H9 (cell line): ENCODE measurements at regions not wholly inside any gene's neighbourhood (a gene's known extent, or its start where the extent isn't known, plus 50 kb on each side); places are given as distances from the start of the nearest gene placed in this dataset.

Experiments used
- DNase-seq: peaks from one replicate; pipeline ENCODE4 v3.0.0-alpha.2; 2017
- H2AFZ ChIP-seq: one replicate; pipeline ENCODE4 v1.6.1; 2013; ENCODE audit warnings: mild to moderate bottlenecking, low read length, control low read depth, moderate library complexity
- H2AK5ac ChIP-seq: 2 replicates; pipeline ENCODE4 v1.6.1; 2013; ENCODE audit warnings: low read length, control low read depth, mixed read lengths; ENCODE audit not compliant: insufficient read length
- H2BK120ac ChIP-seq: one replicate; pipeline ENCODE4 v1.6.1; 2013; ENCODE audit warnings: low read depth, mild to moderate bottlenecking, low read length, control low read depth, inconsistent platforms; ENCODE audit not compliant: poor library complexity, severe bottlenecking
- H2BK12ac ChIP-seq: 2 replicates; pipeline ENCODE4 v1.6.1; 2013; ENCODE audit warnings: low read length, control low read depth, mixed read lengths, low read depth; ENCODE audit not compliant: insufficient read length
- H2BK15ac ChIP-seq: 2 replicates; pipeline ENCODE4 v1.6.1; 2013; ENCODE audit warnings: low read depth, low read length, control low read depth
- H2BK20ac ChIP-seq: one replicate; pipeline ENCODE4 v1.6.1; 2013; ENCODE audit warnings: low read depth, mild to moderate bottlenecking, low read length, control low read depth, inconsistent platforms; ENCODE audit not compliant: poor library complexity, severe bottlenecking
- H2BK5ac ChIP-seq: 2 replicates; pipeline ENCODE4 v1.6.1; 2013; ENCODE audit warnings: low read length, control low read depth, mixed read lengths; ENCODE audit not compliant: insufficient read length
- H3K14ac ChIP-seq: 2 replicates; pipeline ENCODE4 v1.6.1; 2013; ENCODE audit warnings: low read length, control low read depth; ENCODE audit not compliant: insufficient read depth
- H3K18ac ChIP-seq: 2 replicates; pipeline ENCODE4 v1.6.1; 2013; ENCODE audit warnings: low read depth, mild to moderate bottlenecking, mixed read lengths, low read length, control low read depth; ENCODE audit not compliant: insufficient read length
- H3K23ac ChIP-seq: 2 replicates; pipeline ENCODE4 v1.6.1; 2013; ENCODE audit warnings: low read length, control low read depth, mixed read lengths, low read depth; ENCODE audit not compliant: insufficient read length
- H3K23me2 ChIP-seq: 2 replicates; pipeline ENCODE4 v1.6.1; 2013; ENCODE audit warnings: low read depth, mild to moderate bottlenecking, mixed read lengths, low read length, control low read depth; ENCODE audit not compliant: insufficient read length, poor library complexity, severe bottlenecking
- H3K27ac ChIP-seq: 2 replicates; pipeline ENCODE4 v1.5.1; 2013; ENCODE audit warnings: low read length, control low read depth, mixed read lengths, low read depth; ENCODE audit not compliant: insufficient read length
- H3K27me3 ChIP-seq: 2 replicates; pipeline ENCODE4 v1.6.1; 2013; ENCODE audit warnings: low read length, control low read depth, inconsistent platforms; ENCODE audit not compliant: insufficient read depth
- H3K4ac ChIP-seq: 2 replicates; pipeline ENCODE4 v1.6.1; 2013; ENCODE audit warnings: low read depth, mild to moderate bottlenecking, control low read depth, inconsistent platforms, low read length, moderate library complexity
- H3K4me1 ChIP-seq: 2 replicates; pipeline ENCODE4 v1.6.1; 2013; ENCODE audit warnings: low read length, control low read depth, inconsistent platforms; ENCODE audit not compliant: insufficient read depth
- H3K4me2 ChIP-seq: 2 replicates; pipeline ENCODE4 v1.6.1; 2013; ENCODE audit warnings: low read length, control low read depth, mixed read lengths; ENCODE audit not compliant: insufficient read length, insufficient read depth
- H3K56ac ChIP-seq: 2 replicates; pipeline ENCODE4 v1.6.1; 2013; ENCODE audit warnings: low read depth, mild to moderate bottlenecking, mixed read lengths, low read length, control low read depth; ENCODE audit not compliant: insufficient read length
- H3K79me1 ChIP-seq: 2 replicates; pipeline ENCODE4 v1.6.1; 2013; ENCODE audit warnings: low read depth, mild to moderate bottlenecking, moderate library complexity, low read length, control low read depth, inconsistent platforms; ENCODE audit not compliant: insufficient read depth, poor library complexity, severe bottlenecking
- H3K79me2 ChIP-seq: 2 replicates; pipeline ENCODE4 v1.6.1; 2013; ENCODE audit warnings: low read length, control low read depth, inconsistent platforms; ENCODE audit not compliant: insufficient read depth
- H3K9ac ChIP-seq: 2 replicates; pipeline ENCODE4 v1.6.1; 2013; ENCODE audit warnings: low read length, control low read depth, mixed read lengths; ENCODE audit not compliant: insufficient read length; ENCODE audit errors: extremely low read depth
- H3K9me3 ChIP-seq: one replicate; pipeline ENCODE4 v1.6.1; 2013; ENCODE audit warnings: low read depth, low read length, inconsistent platforms; ENCODE audit not compliant: control insufficient read depth
- H3T11ph ChIP-seq: one replicate; pipeline ENCODE4 v1.6.1; 2013; ENCODE audit warnings: mild to moderate bottlenecking, low read length, control low read depth, inconsistent platforms
- H4K20me1 ChIP-seq: one replicate; pipeline ENCODE4 v1.6.1; 2013; ENCODE audit not compliant: control insufficient read depth, insufficient read length, insufficient read depth
- H4K5ac ChIP-seq: 2 replicates; pipeline ENCODE4 v1.6.1; 2013; ENCODE audit warnings: low read depth, mild to moderate bottlenecking, mixed read lengths, low read length, control low read depth; ENCODE audit not compliant: insufficient read length
- H4K8ac ChIP-seq: replicated peaks from 2 replicates; pipeline ENCODE4 v1.6.1; 2013; ENCODE audit warnings: low read length, control low read depth, mixed read lengths, low read depth; ENCODE audit not compliant: insufficient read length
- H4K91ac ChIP-seq: 2 replicates; pipeline ENCODE4 v1.6.1; 2013; ENCODE audit warnings: low read depth, mild to moderate bottlenecking, moderate library complexity, mixed read lengths, low read length, control low read depth; ENCODE audit not compliant: insufficient read length
- H3K27ac Mint-ChIP-seq, 3 experiments: 2 replicates in 2 of 3; 3 replicates in 1 of 3; pipeline ENCODE4 v1.8.0; 2020 to 2021; ENCODE audit warnings: mixed read lengths in 3 of 3, mild to moderate bottlenecking in 1 of 3, moderate library complexity in 1 of 3
- H3K27me3 Mint-ChIP-seq: 2 replicates; pipeline ENCODE4 v1.8.0; 2021; ENCODE audit warnings: low read depth, mild to moderate bottlenecking, moderate library complexity, mixed read lengths
- H3K36me3 Mint-ChIP-seq, 3 experiments: 2 replicates in 2 of 3; 3 replicates in 1 of 3; pipeline ENCODE4 v1.8.0; 2020 to 2021; ENCODE audit warnings: low read depth in 3 of 3, mixed read lengths in 3 of 3; ENCODE audit not compliant: insufficient read depth in 1 of 3
- H3K4me1 Mint-ChIP-seq, 2 experiments: 2 replicates each; pipeline ENCODE4 v1.8.0; 2020; ENCODE audit warnings: mixed read lengths in 2 of 2
- H3K4me3 Mint-ChIP-seq, 2 experiments: 2 replicates in 1 of 2; 3 replicates in 1 of 2; pipeline ENCODE4 v1.8.0; 2020 to 2021; ENCODE audit warnings: mild to moderate bottlenecking in 2 of 2, mixed read lengths in 2 of 2, moderate library complexity in 1 of 2
- H3K9me3 Mint-ChIP-seq, 2 experiments: 2 replicates in 1 of 2; 3 replicates in 1 of 2; pipeline ENCODE4 v1.8.0; 2020; ENCODE audit warnings: mild to moderate bottlenecking in 2 of 2, mixed read lengths in 2 of 2, moderate library complexity in 1 of 2
- WGBS: extraction: QIAGEN DNeasy Blood & Tissue Kit; methylation state at CpG from one replicate; pipeline ENCODE4 v1.1.7; 2013; ENCODE audit warnings: missing lambda C conversion rate, low lambda C conversion rate, mixed read lengths; ENCODE audit not compliant: insufficient read length; ENCODE audit errors: extremely low coverage; 5-methylcytosine and 5-hydroxymethylcytosine counted together
- TF ChIP-seq, protein P1 (sequence below): fragments of 200-600 bp; sonication (generic); conservative IDR thresholded peaks from 3 replicates; pipeline ENCODE4 v1.8.0; 2021; ENCODE audit warnings: antibody characterized with exemption, mild to moderate bottlenecking

GRCh38 chr5:45037927-45038326, 229.2 kb downstream of the MRPS30 start:
- no peak overlapping the region for H3T11ph ChIP-seq
- no peak overlapping the region for H3K23ac ChIP-seq
- H3K56ac ChIP-seq, result no peak overlapping the region
- H4K91ac ChIP-seq, result no peak overlapping the region
- no peaks in the 10 kb centered on the region for H3K79me2 ChIP-seq
- H2AK5ac ChIP-seq, result no peak overlapping the region
- H3K4me1 Mint-ChIP-seq, result peaks cover 10% of the 10 kb centered on the region in 2 experiments
- H3K9me3 Mint-ChIP-seq, result no peaks in the 10 kb centered on the region
- H3K27ac Mint-ChIP-seq, result no peak overlapping the region
- no peak for DNase-seq
- no peak overlapping the region for H2BK12ac ChIP-seq
- H3K27me3 ChIP-seq, result no peaks in the 10 kb centered on the region; the same call in 1 of the 2 replicates
- no peak overlapping the region for H3K14ac ChIP-seq
- H3K36me3 Mint-ChIP-seq, result no peaks in the 10 kb centered on the region
- H2BK5ac ChIP-seq, result no peak overlapping the region
- no peaks in the 10 kb centered on the region for H3K27me3 Mint-ChIP-seq
- H3K4ac ChIP-seq, result no peak overlapping the region
- H4K20me1 ChIP-seq, result no peaks in the 10 kb centered on the region
- H3K27ac ChIP-seq, result no peak overlapping the region
- H3K18ac ChIP-seq, result no peak overlapping the region
- no peaks in the 10 kb centered on the region for H3K4me1 ChIP-seq
- no peaks in the 10 kb centered on the region for H3K9me3 ChIP-seq
- no peak overlapping the region for H2BK120ac ChIP-seq
- H2BK20ac ChIP-seq, result no peak overlapping the region
- H3K4me2 ChIP-seq, result no peak overlapping the region
- H4K5ac ChIP-seq, result no peak overlapping the region
- H3K9ac ChIP-seq, result no peak overlapping the region
- no peak overlapping the region for H2BK15ac ChIP-seq
- no peaks in the 10 kb centered on the region for H3K23me2 ChIP-seq
- no peak overlapping the region for H2AFZ ChIP-seq
- H3K79me1 ChIP-seq, result no peaks in the 10 kb centered on the region
- no peak overlapping the region for H4K8ac ChIP-seq
- TF ChIP-seq, protein P1, sequence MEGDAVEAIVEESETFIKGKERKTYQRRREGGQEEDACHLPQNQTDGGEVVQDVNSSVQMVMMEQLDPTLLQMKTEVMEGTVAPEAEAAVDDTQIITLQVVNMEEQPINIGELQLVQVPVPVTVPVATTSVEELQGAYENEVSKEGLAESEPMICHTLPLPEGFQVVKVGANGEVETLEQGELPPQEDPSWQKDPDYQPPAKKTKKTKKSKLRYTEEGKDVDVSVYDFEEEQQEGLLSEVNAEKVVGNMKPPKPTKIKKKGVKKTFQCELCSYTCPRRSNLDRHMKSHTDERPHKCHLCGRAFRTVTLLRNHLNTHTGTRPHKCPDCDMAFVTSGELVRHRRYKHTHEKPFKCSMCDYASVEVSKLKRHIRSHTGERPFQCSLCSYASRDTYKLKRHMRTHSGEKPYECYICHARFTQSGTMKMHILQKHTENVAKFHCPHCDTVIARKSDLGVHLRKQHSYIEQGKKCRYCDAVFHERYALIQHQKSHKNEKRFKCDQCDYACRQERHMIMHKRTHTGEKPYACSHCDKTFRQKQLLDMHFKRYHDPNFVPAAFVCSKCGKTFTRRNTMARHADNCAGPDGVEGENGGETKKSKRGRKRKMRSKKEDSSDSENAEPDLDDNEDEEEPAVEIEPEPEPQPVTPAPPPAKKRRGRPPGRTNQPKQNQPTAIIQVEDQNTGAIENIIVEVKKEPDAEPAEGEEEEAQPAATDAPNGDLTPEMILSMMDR, result no peak
- H3K4me3 Mint-ChIP-seq, result no peak overlapping the region
- WGBS, result no CpG with 5 or more reads among the region's 3 CpGs
